GM21423 (cell line): ENCODE measurements at regions not wholly inside any gene's neighbourhood (a gene's known extent, or its start where the extent isn't known, plus 50 kb on each side); places are given as distances from the start of the nearest gene placed in this dataset.
A peak's percentile ranks its signal among the peaks of the same experiment; 100 is the strongest.
"Not testable (repeated sequence)": the region's sequence is repeated elsewhere in the genome, so short reads cannot be mapped to it uniquely, and the experiment has no call there.

Source experiments
- ATAC-seq: cut with Tn5 transposase; IDR thresholded peaks from one replicate; pipeline ENCODE4 v1.9.1; 2021; ENCODE audit warnings: mild to moderate bottlenecking, moderate library complexity; ENCODE audit not compliant: unreplicated experiment

DNA sequence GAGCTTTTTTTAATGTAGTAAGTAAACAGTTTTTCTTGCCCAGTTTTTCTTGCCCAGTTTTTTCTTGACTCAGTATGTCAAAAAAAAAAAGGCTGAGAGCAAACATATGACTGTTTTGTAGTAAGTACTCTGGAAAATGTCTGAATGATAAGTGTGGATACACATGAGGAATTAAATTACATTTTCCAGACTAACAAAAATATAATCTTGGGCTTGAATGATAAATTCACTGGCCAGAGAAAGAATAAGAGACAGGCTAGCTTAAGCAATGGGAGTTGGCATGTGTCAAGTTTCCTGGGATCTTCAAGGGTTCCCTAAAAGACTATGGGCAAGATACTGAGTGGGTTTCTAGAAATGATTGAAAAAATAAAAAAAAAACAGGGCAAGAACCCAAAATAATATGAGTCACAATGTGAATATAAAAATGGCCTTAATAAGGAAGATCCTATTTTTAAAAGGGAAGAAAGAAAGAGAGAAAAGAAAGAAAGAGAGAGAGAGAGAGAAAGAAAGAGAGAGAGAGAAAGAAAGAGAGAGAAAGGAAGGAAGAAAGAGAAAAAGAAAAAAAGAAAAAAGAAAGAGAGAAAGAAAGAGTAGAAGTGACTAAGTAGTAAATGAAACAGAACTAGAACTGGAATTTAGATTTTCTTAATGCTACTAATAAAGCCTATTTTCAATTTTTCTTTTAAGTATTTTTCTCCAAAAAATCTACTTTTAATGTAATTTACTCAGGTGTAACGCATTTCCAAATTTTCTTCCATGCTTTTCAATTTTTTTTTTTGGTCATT lies 60.2 kb downstream of the TFPI2 start:
- no peak for ATAC-seq

DNA sequence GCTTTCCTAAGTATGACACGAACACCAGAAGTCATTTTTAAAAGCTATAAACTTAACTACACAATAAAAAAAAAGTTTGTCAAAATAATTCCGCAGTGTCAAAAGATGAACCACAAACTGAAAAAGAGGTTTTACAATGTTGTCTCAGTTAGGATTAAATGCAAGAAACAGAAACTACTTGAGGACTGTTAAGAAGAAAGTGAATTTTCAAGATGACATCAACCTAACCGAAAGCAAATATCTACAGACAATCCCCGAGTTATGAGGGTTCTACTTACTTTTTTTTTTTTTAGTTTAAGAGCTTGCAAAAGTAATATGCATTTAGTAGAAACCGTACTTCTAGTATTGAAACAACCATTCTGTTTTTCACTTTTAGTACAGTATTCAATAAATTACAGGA lies 62.3 kb downstream of the TFPI2 start:
- ATAC-seq: peak; percentile 67

DNA sequence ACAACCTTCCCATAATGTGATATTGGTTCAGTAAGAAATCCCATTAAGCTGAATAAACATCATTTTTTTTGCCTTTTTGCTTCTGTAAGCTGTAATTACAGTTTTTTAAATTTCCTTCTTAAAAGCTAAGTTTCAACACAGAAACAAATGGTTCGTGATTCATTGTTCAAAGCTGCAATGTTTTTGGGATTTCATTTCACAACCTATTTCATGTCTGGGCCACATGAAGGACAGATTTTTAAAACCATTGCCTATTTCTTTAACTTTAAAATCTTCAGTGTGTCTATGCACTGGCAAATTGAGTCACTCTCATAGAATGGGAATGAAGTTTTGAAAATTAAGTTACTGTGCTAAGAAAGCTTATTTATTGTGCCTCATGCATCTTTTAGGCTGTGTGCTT lies 66.9 kb downstream of the TFPI2 start:
- no peak for ATAC-seq

- ATAC-seq: peak; percentile 64
Measured at GRCh38 chr7:93821463-93821862, 69.1 kb downstream of the TFPI2 start.

DNA sequence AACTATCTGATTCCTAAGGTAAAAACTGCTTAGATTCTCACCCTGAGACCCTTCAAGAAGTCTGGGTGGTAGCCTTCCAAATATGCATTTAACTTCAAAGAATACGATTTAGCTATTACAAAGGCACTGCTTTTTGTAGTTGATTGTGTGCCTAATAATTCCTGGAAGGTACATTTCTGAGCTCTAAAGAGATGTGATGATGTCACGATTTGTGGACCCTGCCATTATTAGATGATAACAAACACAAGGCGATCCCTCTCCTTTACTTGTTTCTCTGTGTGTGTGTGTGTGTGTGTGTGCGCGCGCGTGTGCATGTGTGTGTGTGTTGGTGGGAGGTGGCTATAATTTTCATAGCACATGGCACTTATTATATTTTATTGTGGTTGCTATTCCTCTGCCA lies 70.9 kb downstream of the TFPI2 start:
- no peak for ATAC-seq

DNA sequence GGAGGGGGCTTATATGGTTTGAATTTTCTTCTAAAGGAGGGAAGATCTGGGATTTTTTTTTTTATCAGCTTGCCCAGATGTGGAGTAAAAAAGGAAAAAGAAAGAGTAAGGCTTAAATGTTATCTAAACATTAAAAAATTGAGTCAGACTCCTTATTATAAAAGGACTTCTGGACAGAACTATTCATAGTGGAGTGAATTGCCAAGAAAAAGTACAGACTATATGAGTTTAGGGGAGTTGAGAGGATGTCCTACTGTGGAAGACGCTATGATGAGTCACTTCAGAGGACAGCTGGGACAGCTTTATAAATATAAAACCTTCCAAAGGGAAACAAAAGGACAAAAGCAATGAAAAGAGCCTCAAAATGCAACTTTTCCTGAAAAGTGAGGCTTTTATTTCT lies 73.0 kb downstream of the TFPI2 start:
- ATAC-seq: no peak

- ATAC-seq: no peak
Measured at GRCh38 chr7:93817004-93817403, 73.5 kb downstream of the TFPI2 start.

- no peak for ATAC-seq
Measured at GRCh38 chr7:93813514-93813913, 77.0 kb downstream of the TFPI2 start.

- no peak for ATAC-seq
Measured at GRCh38 chr7:93812061-93812460, 78.5 kb downstream of the TFPI2 start.

DNA sequence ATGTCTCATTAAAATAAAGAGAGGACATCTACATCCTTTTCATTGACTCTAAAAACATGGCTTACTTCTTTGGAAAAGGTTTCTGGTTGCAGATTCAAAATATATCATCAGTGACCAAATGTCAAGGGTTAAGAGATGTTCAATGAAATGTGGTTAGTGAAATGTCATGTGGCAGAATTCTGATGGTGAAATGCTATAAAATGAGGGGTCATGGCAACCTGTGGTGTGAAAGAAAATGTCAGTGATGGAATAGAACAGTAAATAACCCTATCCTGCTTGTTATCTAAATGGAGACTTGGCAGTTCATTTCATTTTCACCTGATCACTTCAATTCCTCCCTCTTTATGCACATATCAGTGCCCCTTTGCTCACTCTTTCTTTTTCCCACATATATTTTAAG lies 79.4 kb downstream of the TFPI2 start:
- ATAC-seq: no peak

DNA sequence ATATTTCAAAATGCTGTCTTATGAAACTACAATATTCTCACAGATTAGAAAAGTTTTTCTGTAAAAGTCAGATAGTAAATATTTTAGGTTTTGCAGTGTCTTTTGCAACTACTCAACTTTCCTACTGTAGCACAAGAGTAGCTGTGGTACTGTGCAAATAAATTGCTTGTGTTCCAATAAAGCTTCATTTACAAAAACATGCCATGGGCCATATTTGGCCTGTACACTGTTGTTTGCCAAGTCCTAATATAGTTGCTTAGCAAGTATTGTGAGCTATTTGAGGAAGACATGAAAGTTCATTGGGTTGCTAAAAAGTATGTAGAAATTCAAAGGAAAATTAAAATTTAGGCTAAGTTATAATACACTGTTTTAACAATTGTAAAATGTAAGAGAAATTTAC lies 80.0 kb downstream of the TFPI2 start:
- no peak for ATAC-seq

DNA sequence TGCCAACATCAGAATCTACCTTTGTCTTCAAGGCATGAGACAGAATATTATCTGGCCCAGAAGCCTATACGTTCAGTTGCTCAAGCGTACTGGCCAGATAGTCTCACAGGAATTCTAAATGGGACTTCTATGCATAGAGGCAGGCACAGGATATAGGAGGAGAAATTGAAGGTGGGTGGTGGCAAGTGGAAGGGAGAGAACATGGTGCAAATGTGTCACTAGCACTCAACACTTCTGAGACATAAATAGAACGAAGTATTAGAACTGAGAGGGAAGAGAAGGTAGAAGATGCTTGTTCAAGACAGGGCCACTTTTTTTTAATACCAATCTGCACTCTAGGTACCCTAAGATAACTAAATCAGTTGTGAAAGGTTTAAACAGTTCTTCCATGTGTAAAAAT lies 85.8 kb downstream of the TFPI2 start:
- ATAC-seq: no peak

DNA sequence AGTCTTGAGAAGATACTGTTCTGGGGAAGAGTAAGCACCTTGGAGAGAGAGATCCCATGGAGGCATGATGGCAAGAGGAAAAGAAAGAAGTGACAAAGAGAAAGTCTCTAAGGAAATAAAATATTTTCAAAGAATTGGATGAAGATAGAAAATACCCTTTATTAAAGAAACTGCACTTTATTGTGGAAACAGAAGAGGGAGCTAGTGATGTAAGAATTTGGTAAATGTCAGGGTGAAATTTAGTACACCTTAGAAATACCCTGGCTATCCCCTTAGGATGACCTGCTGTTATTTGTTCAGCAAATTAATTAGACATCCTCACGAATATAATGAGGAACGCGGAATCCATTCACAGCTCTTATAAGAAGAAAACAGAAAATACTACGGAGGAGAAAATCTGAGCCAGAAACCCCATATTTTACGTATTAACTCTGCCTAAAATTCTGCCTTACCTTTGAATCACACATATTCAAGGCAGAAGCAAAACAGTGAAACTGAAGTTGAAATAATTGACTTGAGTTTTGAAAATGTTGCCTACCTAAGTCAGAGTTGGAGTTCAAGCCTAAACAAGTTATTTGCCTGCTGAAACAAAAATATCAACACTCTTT lies 90.7 kb downstream of the TFPI2 start:
- no peak for ATAC-seq

DNA sequence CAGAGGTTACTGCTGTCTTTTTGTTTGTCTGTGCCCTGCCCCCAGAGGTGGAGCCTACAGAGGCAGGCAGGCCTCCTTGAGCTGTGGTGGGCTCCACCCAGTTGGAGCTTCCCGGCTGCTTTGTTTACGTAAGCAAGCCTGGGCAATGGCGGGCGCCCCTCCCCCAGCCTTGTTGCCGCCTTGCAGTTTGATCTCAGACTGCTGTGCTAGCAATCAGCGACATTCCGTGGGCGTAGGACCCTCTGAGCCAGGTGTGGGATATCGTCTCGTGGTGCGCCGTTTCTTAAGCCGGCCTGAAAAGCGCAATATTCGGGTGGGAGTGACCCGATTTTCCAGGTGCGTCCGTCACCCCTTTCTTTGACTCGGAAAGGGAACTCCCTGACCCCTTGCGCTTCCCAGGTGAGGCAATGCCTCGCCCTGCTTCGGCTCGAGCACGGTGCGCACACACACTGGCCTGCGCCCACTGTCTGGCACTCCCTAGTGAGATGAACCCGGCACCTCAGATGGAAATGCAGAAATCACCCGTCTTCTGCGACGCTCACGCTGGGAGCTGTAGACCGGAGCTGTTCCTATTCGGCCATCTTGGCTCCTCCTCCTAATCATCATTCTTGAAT lies 97.4 kb downstream of the TFPI2 start:
- ATAC-seq: not testable (repeated sequence)

- ATAC-seq: no peak
Measured at GRCh38 chr7:93779115-93779514, 111.4 kb downstream of the TFPI2 start.

DNA sequence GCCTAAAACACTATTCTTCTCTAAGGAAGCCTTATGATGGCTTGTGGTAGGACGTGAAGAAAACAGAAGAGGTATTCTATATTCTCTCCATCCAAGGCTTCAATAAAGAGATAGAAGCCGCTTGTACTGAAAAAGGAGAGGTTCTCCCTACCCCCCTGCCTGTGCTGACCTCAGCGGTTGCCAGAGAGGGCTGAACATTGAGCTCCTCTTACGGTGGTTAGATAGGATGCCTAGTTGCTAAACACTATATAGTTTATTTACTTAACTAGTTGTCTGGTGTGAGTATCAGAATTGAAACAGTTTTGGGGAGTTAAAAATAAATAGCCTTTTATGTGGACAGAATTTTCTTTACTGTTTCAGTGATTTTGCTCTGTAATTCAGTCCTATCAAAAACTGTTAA lies 112.2 kb downstream of the TFPI2 start:
- no peak for ATAC-seq

DNA sequence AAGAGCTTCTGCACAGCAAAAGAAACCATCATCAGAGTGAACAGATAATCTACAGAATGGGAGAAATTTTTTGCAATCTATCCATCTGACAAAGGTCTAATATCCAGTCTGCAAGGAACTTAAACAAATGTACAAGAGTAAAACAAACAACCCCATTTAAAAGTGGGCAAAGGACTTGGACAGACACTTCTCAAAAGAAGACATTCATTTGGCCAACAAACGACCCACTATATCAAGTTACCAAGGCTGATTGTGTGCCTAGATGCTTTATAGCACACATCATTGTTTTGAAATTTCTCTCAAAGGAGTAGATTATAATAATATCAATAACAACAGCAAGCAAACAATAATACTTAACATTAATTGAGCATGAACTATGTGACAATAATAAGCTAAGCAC lies 117.1 kb downstream of the TFPI2 start:
- ATAC-seq: no peak

GRCh38 chr7:93765475-93765874 lies 125.1 kb downstream of the TFPI2 start:
- ATAC-seq: no peak

DNA sequence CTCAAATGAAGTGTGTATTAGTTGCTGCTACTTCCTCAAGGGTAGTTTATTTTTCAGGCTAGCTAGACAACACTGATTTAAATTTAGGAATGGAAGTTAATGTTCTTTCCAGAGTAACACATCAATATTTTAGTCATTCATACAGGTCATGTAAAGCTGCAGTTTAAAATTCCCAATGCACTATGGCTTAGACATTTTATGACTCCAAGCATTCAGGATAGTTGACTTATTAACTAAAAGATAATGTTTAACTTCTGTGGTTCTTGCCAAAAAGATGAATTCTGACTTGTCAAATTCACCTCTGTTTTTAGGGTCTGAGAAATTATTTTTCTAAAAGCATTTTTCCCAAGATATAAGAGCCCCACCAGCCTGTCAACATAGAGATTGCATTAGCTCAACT lies 131.9 kb downstream of the TFPI2 start:
- ATAC-seq: no peak

GRCh38 chr7:93757426-93757825 lies 133.1 kb downstream of the TFPI2 start:
- ATAC-seq: no peak

DNA sequence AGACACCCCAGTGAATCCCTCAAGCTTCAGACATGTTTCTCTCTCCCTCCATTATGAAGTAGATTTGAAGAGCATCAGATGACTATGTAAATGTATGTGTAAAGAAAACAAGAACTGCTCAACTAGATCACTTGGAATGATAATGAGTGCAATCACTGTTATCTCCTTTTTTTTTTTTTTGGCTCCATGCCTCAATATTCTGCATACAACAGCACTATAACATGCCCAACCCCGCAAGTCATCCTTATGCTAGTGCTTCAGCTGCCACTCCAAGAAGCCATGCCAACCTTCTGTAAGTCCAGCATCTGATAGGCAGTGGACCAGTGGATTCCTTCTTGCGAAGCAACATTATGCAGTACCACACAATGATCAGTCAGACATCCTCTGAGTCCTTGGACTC lies 133.7 kb downstream of the TFPI2 start:
- no peak for ATAC-seq

GRCh38 chr7:93751421-93751820 lies 139.1 kb downstream of the TFPI2 start:
- ATAC-seq: no peak
